Thyroid gland (tissue), 4 donors: ENCODE measurements at regions not wholly inside any gene's neighbourhood (a gene's known extent, or its start where the extent isn't known, plus 50 kb on each side); places are given as distances from the start of the nearest gene placed in this dataset.

ENCODE experiments used
- CTCF ChIP-seq, 6 experiments: fragments of 200-600 bp in 3 of 6; fragments of 450-650 bp in 3 of 6; sonication (generic) in 3 of 6; IDR thresholded peaks; one replicate each; pipeline ENCODE4 v1.5.1; 2016 to 2019; ENCODE audit warnings: antibody characterized with exemption in 6 of 6, mild to moderate bottlenecking in 2 of 6, inconsistent platforms in 1 of 6, moderate library complexity in 1 of 6
- POLR2A ChIP-seq, 2 donors: fragments of 450-650 bp; IDR thresholded peaks; one replicate each; pipeline ENCODE4 v1.6.1; 2017; ENCODE audit warnings: antibody characterized with exemption in 2 of 2, mild to moderate bottlenecking in 2 of 2, moderate library complexity in 1 of 2

GRCh38 chr3:25284249-25284648 lies 143.8 kb upstream of the RARB start:
- TF ChIP-seq POLR2A (IDR thresholded peaks at IDR 0.05) (no peak), CTCF (IDR thresholded peaks at IDR 0.05) (no peak)
